C4-2B (cell line): ENCODE measurements at regions not wholly inside any gene's neighbourhood (a gene's known extent, or its start where the extent isn't known, plus 50 kb on each side); places are given as distances from the start of the nearest gene placed in this dataset.
"Not testable (repeated sequence)": the region's sequence is repeated elsewhere in the genome, so short reads cannot be mapped to it uniquely, and the experiment has no call there.

Experiments used
- H3K27ac ChIP-seq: fragments of 450-650 bp; 2 replicates; pipeline ENCODE4 v1.5.1; 2017
- CTCF ChIP-seq: fragments of 450-650 bp; conservative IDR thresholded peaks from 2 replicates; pipeline ENCODE4 v1.5.1; 2017; ENCODE audit warnings: mild to moderate bottlenecking
- ZFX ChIP-seq: fragments of 450-650 bp; IDR thresholded peaks from 2 replicates; pipeline ENCODE4 v1.6.1; 2017

DNA sequence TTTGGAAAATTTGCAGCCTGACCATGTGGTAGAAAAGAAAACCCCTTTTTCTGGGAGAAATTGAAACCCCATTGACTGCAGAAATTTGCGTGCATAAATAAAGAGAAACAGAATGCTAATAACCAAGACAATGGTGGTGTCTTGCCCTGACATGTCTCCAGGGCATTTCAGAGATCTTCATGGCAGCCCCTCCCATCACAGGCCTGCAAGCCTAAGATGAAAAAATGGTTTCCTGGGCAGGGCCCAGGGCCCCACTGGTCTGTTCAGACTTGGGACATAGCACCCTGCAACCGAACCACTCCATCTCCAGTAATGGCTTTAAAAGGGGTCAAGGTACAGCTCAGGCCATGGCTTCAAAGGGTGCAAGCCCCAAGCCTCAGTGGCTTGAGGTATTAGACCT is 71.6 kb upstream of the SGIP1 start:
- TF ChIP-seq ZFX, result no peak
- no peak for TF ChIP-seq CTCF
- no peak overlapping the region for H3K27ac ChIP-seq

- no peak overlapping the region for H3K27ac ChIP-seq
- TF ChIP-seq CTCF (no peak), ZFX (no peak)
Measured at GRCh38 chr1:66464351-66464750, 69.6 kb upstream of the SGIP1 start.

GRCh38 chr1:66464802-66465201 is 69.2 kb upstream of the SGIP1 start:
- H3K27ac ChIP-seq, result no peak overlapping the region
- TF ChIP-seq CTCF, result no peak
- no peak for TF ChIP-seq ZFX

- H3K27ac ChIP-seq, result not testable (repeated sequence)
Measured at GRCh38 chr1:66466695-66467094, 67.3 kb upstream of the SGIP1 start.

- H3K27ac ChIP-seq, result no peak overlapping the region
- TF ChIP-seq ZFX (no peak), CTCF (no peak)
Measured at GRCh38 chr1:66468722-66469121, 65.2 kb upstream of the SGIP1 start.

DNA sequence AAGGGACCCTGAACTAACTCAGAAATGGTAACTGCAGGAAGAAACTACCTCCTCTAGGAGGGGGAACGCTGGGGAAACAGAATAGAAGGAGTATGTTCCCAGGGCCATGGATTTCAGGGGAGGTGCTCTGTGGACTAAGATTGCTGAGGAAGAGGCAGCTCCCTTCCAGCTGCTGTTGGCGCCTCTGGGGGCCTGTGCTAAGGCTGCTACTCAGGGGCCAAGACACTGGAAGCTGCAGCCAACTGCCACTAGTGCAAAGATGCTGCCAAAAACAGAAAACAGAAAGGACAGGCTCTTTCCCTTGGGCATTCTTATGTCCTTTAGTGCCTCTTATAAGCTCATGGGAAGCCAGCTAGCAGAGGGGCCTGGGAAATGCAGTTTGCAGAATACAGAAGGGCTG is 58.0 kb upstream of the SGIP1 start:
- H3K27ac ChIP-seq, result no peak overlapping the region
- no peak for TF ChIP-seq CTCF
- TF ChIP-seq ZFX, result no peak

- TF ChIP-seq CTCF (no peak), ZFX (no peak)
- no peak overlapping the region for H3K27ac ChIP-seq
Measured at GRCh38 chr1:66476774-66477173, 57.2 kb upstream of the SGIP1 start.

- no peak for TF ChIP-seq ZFX
- TF ChIP-seq CTCF, result no peak
- no peak overlapping the region for H3K27ac ChIP-seq
Measured at GRCh38 chr1:66478116-66478515, 55.8 kb upstream of the SGIP1 start.
